Mesothelial cell of epicardium (in vitro differentiated cells): ENCODE measurements at regions not wholly inside any gene's neighbourhood (a gene's known extent, or its start where the extent isn't known, plus 50 kb on each side); places are given as distances from the start of the nearest gene placed in this dataset.

Experiments used
- DNase-seq, 2 experiments: peaks; one replicate each; pipeline ENCODE4 v3.0.0; 2021; ENCODE audit warnings: low spot score in 2 of 2; ENCODE audit not compliant: unreplicated experiment in 2 of 2
- H3K27ac Mint-ChIP-seq: 2 replicates; pipeline ENCODE4 v1.8.0; 2021; ENCODE audit warnings: mixed read lengths
- H3K27me3 Mint-ChIP-seq: 2 replicates; pipeline ENCODE4 v1.8.0; 2021; ENCODE audit warnings: low read depth, mixed read lengths
- H3K36me3 Mint-ChIP-seq: 2 replicates; pipeline ENCODE4 v1.8.0; 2021; ENCODE audit warnings: mixed read lengths
- H3K4me1 Mint-ChIP-seq: 2 replicates; pipeline ENCODE4 v1.8.0; 2021; ENCODE audit warnings: mixed read lengths
- H3K4me3 Mint-ChIP-seq: 2 replicates; pipeline ENCODE4 v1.8.0; 2021; ENCODE audit warnings: mild to moderate bottlenecking, moderate library complexity, mixed read lengths
- H3K9me3 Mint-ChIP-seq: 2 replicates; pipeline ENCODE4 v1.8.0; 2021; ENCODE audit warnings: mixed read lengths
- TF ChIP-seq, protein P1 (sequence below): fragments of 200-600 bp; sonication (generic); IDR thresholded peaks from one replicate; pipeline ENCODE4 v1.5.0; 2021; ENCODE audit warnings: antibody characterized with exemption; ENCODE audit not compliant: unreplicated experiment

DNA sequence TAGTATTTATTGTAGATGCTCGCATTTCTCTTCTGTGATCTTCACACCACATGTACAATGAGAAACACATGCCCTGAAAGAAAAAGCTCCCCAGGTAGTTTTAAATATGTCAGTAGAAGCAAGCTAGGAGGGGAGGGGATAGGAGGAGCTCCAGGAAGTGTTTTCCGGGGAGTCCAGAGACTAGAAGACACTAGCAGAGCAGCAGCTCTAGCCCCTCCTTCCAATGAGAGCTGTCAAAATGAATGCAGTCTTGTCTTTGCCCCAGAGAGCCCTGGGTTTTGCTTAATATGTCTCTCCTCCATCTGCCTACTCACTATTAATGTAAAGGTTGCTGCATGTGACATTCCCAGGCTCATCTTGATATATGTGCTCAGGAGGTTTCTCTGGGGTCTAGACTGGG lies 462.6 kb upstream of the SOX11 start:
- Mint-ChIP-seq H3K27me3 (no peaks in the 10 kb centered on the region), H3K9me3 (no peaks in the 10 kb centered on the region), H3K4me1 (peaks cover 11% of the 10 kb centered on the region), H3K27ac (no peak overlapping the region), H3K36me3 (no peaks in the 10 kb centered on the region), H3K4me3 (no peak overlapping the region)
- no peak for DNase-seq
- TF ChIP-seq, protein P1, sequence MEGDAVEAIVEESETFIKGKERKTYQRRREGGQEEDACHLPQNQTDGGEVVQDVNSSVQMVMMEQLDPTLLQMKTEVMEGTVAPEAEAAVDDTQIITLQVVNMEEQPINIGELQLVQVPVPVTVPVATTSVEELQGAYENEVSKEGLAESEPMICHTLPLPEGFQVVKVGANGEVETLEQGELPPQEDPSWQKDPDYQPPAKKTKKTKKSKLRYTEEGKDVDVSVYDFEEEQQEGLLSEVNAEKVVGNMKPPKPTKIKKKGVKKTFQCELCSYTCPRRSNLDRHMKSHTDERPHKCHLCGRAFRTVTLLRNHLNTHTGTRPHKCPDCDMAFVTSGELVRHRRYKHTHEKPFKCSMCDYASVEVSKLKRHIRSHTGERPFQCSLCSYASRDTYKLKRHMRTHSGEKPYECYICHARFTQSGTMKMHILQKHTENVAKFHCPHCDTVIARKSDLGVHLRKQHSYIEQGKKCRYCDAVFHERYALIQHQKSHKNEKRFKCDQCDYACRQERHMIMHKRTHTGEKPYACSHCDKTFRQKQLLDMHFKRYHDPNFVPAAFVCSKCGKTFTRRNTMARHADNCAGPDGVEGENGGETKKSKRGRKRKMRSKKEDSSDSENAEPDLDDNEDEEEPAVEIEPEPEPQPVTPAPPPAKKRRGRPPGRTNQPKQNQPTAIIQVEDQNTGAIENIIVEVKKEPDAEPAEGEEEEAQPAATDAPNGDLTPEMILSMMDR: no peak

GRCh38 chr2:5230444-5230843 lies 461.7 kb upstream of the SOX11 start:
- H3K27me3 Mint-ChIP-seq: no peaks in the 10 kb centered on the region
- no peaks in the 10 kb centered on the region for H3K36me3 Mint-ChIP-seq
- H3K4me1 Mint-ChIP-seq: peaks cover 11% of the 10 kb centered on the region
- TF ChIP-seq, protein P1: no peak
- no peaks in the 10 kb centered on the region for H3K9me3 Mint-ChIP-seq
- no peak for DNase-seq
- H3K27ac Mint-ChIP-seq: no peak overlapping the region
- H3K4me3 Mint-ChIP-seq: no peak overlapping the region

DNA sequence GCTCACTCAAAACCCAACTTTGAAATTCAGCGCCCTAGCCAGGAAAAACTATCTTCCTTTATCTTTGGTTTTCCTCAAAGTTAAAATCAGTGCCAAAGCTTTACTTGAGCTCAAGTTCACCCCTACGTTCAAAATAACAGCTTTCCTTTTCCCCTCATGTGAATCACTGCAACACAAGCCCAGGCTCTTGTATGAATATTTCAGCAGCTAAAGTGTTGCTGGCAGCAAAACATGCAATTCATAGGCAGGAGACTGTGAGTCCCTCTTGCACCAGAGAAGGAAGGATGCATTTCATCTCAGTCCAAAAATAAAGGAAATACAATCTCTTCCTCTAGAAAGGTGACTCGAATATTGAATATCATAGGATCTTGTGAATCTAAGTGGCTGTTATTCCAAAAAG lies 461.3 kb upstream of the SOX11 start:
- no peak overlapping the region for H3K27ac Mint-ChIP-seq
- peaks cover 11% of the 10 kb centered on the region for H3K4me1 Mint-ChIP-seq
- no peaks in the 10 kb centered on the region for H3K36me3 Mint-ChIP-seq
- no peak overlapping the region for H3K4me3 Mint-ChIP-seq
- DNase-seq: no peak
- H3K9me3 Mint-ChIP-seq: no peaks in the 10 kb centered on the region
- TF ChIP-seq, protein P1: no peak
- no peaks in the 10 kb centered on the region for H3K27me3 Mint-ChIP-seq

DNA sequence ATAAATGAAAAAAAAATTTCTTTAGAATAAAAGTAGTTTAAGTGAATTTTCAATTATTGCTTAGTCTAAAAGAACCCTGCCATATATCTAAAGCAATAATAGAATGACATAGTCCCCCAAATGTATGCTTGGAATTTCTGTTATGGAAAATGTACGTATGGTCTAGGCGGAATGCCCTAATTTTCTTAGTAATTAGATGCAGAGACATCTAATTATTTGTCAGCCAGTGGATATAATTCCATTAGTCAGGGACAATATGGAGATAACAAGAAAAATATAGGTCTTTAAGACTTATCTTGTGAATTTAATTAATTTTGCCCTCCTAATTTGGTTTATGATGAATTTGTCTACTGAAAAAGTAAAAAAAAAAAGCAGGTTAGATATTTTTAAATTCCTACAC lies 460.9 kb upstream of the SOX11 start:
- TF ChIP-seq, protein P1: no peak
- no peaks in the 10 kb centered on the region for H3K9me3 Mint-ChIP-seq
- H3K4me1 Mint-ChIP-seq: peaks cover 11% of the 10 kb centered on the region
- no peaks in the 10 kb centered on the region for H3K36me3 Mint-ChIP-seq
- no peak overlapping the region for H3K4me3 Mint-ChIP-seq
- H3K27me3 Mint-ChIP-seq: no peaks in the 10 kb centered on the region
- no peak overlapping the region for H3K27ac Mint-ChIP-seq
- no peak for DNase-seq

DNA sequence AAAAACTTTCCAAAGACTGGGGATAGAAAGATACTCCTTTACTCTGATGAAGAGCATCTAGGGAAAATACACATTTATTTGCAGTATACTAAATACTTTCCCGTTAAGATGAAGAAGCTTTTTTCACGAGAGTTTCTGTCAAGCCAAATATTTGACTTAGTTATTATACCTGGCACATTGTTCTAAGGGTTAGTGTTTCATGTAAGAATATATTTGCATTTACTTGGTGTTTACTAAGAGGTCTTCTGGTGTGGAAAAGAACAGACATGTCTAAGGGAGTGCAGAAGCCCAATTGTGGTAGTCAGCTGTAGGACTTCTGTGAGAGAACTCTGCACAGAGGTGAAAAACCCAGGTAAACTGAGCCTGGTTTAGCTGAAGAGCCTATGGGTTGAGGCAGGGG lies 457.6 kb upstream of the SOX11 start:
- H3K9me3 Mint-ChIP-seq: no peaks in the 10 kb centered on the region
- no peak for DNase-seq
- H3K27ac Mint-ChIP-seq: no peak overlapping the region
- TF ChIP-seq, protein P1: no peak
- H3K36me3 Mint-ChIP-seq: no peaks in the 10 kb centered on the region
- H3K4me1 Mint-ChIP-seq: peaks cover 12% of the 10 kb centered on the region
- H3K4me3 Mint-ChIP-seq: no peak overlapping the region
- H3K27me3 Mint-ChIP-seq: no peaks in the 10 kb centered on the region

DNA sequence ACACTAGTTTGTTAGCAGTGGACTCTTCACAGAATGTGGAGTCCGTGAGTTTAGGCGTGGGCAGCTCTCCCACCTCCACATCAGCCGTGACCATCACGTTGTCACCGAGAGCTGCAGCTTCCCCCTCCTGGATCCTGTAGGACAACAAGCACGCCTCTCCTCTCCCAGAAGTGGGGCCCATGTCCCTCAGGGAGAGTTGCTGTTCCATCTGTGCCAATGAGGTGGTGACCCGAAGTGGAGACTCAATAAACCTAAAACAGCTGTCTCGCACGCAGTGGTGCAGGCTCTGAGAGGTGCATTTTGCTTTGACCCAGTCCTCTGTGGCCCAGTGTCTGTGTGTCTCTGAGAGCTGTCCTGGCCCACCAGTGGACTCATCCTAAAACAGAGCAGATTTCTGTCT lies 456.5 kb upstream of the SOX11 start:
- TF ChIP-seq, protein P1: no peak
- no peaks in the 10 kb centered on the region for H3K36me3 Mint-ChIP-seq
- H3K9me3 Mint-ChIP-seq: no peaks in the 10 kb centered on the region

More for the DNA sequence above, 456.5 kb upstream of the SOX11 start:
- H3K27ac Mint-ChIP-seq: no peak overlapping the region
- peaks cover 14% of the 10 kb centered on the region for H3K4me1 Mint-ChIP-seq
- H3K27me3 Mint-ChIP-seq: no peaks in the 10 kb centered on the region
- H3K4me3 Mint-ChIP-seq: no peak overlapping the region
- no peak for DNase-seq
